Left ventricle myocardium inferior (tissue), 1 donor: ENCODE measurements at regions not wholly inside any gene's neighbourhood (a gene's known extent, or its start where the extent isn't known, plus 50 kb on each side); places are given as distances from the start of the nearest gene placed in this dataset.
"Not testable (repeated sequence)": the region's sequence is repeated elsewhere in the genome, so short reads cannot be mapped to it uniquely, and the experiment has no call there.

Experiments used
- DNase-seq: peaks from one replicate; pipeline ENCODE4 v3.0.0-alpha.2; 2020
- H3K27ac ChIP-seq: fragments of 200-600 bp; replicated peaks from 2 replicates; pipeline ENCODE4 v1.8.0; 2021
- H3K27me3 ChIP-seq: fragments of 200-600 bp; 2 replicates; pipeline ENCODE4 v1.8.0; 2021; ENCODE audit warnings: low read depth
- H3K36me3 ChIP-seq: fragments of 200-600 bp; 2 replicates; pipeline ENCODE4 v1.8.0; 2021
- H3K4me1 ChIP-seq: fragments of 200-600 bp; 2 replicates; pipeline ENCODE4 v1.8.0; 2021
- H3K4me3 ChIP-seq: fragments of 200-600 bp; 2 replicates; pipeline ENCODE4 v1.8.0; 2021; ENCODE audit warnings: mild to moderate bottlenecking, moderate library complexity
- H3K9me3 ChIP-seq: fragments of 200-600 bp; replicated peaks from 2 replicates; pipeline ENCODE4 v1.8.0; 2021
- intact Hi-C: fragments of 100-400 bp; cut with micrococcal nuclease; formaldehyde crosslinking; loops from one replicate; pipeline ENCODE4 v1.11.0; 2022
- TF ChIP-seq, protein P1 (sequence below): fragments of 200-600 bp; IDR thresholded peaks from 2 replicates; pipeline ENCODE4 v1.8.0; 2021; ENCODE audit warnings: antibody characterized with exemption, mild to moderate bottlenecking, borderline replicate concordance
- donor health status: DM: no; HTN: yes; CAD: no; lungs with severe emphysema.

DNA sequence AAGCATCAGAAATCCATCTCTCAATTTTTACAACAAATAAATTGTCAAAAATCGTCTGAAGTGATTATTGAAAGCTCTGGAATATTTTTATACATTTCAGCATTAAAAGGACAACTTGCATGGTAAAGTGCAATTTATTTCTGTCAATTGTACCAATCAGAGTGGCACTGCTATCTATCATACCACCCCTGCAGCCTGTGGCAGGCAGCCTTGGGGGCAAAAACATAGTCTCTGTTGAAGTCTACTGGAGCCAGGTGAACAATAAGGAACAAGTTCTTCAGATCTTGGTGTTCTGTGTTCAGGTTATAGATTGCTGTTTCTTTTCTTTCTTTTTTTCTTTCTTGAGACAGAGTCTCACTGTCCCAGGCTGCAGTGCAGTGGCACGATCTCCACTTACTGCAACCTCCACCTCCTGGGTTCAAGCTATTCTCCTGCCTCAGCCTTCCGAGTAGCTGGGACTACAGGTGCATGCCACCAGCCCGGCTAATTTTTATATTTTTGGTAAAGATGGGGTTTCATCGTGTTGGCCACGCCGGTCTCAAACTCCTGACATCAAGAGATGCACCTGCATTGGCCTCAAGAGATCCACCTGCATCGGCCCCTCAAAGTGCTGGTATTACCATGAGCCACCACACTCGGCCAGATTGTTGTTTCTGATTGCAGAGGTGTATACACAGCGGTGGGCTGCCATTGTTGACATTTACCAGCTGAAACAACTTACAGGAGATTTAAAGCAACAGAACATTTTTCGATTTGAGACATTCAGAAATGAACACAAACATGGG, 629.6 kb downstream of the SLC16A7 start:
- Histone ChIP-seq H3K27ac (no peak overlapping the region), H3K27me3 (no peaks in the 10 kb centered on the region), H3K36me3 (no peaks in the 10 kb centered on the region), H3K4me3 (no peak overlapping the region), H3K4me1 (no peaks in the 10 kb centered on the region), H3K9me3 (peaks cover 7% of the 10 kb centered on the region)
- intact Hi-C loops: no loop called here
- DNase-seq: no peak
- TF ChIP-seq, protein P1, sequence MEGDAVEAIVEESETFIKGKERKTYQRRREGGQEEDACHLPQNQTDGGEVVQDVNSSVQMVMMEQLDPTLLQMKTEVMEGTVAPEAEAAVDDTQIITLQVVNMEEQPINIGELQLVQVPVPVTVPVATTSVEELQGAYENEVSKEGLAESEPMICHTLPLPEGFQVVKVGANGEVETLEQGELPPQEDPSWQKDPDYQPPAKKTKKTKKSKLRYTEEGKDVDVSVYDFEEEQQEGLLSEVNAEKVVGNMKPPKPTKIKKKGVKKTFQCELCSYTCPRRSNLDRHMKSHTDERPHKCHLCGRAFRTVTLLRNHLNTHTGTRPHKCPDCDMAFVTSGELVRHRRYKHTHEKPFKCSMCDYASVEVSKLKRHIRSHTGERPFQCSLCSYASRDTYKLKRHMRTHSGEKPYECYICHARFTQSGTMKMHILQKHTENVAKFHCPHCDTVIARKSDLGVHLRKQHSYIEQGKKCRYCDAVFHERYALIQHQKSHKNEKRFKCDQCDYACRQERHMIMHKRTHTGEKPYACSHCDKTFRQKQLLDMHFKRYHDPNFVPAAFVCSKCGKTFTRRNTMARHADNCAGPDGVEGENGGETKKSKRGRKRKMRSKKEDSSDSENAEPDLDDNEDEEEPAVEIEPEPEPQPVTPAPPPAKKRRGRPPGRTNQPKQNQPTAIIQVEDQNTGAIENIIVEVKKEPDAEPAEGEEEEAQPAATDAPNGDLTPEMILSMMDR: no peak

DNA sequence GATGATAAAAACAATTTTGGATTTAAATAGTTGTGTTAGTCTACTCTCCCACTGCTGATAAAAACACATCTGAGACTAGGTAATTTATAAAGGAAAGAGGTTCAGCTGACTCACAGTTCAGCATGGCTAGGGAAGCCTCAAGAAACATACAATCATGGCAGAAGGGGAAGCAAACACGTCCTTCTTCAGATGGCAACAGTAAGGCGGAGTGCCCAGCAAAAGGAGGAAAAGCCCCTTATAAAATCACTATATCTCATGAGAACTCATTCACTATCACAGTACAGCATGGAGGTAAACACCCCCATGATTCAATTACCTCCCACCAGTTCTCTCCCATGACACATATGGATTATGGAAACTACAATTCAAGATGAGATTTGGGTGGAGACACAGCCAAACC, 632.1 kb downstream of the SLC16A7 start:
- DNase-seq: no peak
- intact Hi-C loops: no loop called here
- Histone ChIP-seq H3K4me3 (no peak overlapping the region), H3K4me1 (no peaks in the 10 kb centered on the region), H3K27me3 (no peaks in the 10 kb centered on the region), H3K36me3 (no peaks in the 10 kb centered on the region), H3K27ac (no peak overlapping the region), H3K9me3 (peaks cover 7% of the 10 kb centered on the region)
- TF ChIP-seq, protein P1: no peak

DNA sequence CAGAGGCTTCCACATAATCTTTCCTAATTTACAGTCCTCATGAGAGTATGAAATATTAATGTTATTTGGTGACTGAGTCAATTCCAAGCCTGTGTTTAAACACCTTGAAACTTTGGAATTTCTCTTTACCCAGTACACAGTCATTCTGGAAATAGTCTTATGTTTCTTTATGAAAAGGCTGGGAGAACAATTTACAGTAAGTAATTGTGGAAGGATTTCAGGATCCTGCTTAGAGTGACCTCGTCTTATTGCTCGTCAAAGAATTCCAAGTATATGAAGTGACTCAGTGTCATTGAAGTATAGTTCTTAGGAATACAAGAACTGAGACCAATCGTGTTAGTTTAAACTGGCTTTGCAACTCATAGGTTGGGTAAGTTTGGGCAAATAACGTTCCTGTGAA, 634.2 kb downstream of the SLC16A7 start:
- TF ChIP-seq, protein P1: no peak
- H3K4me3 ChIP-seq: no peak overlapping the region
- no peaks in the 10 kb centered on the region for H3K36me3 ChIP-seq
- no peaks in the 10 kb centered on the region for H3K4me1 ChIP-seq
- no peaks in the 10 kb centered on the region for H3K27me3 ChIP-seq
- DNase-seq: no peak
- H3K27ac ChIP-seq: no peak overlapping the region
- intact Hi-C loops: no loop called here
- peaks cover 7% of the 10 kb centered on the region for H3K9me3 ChIP-seq

DNA sequence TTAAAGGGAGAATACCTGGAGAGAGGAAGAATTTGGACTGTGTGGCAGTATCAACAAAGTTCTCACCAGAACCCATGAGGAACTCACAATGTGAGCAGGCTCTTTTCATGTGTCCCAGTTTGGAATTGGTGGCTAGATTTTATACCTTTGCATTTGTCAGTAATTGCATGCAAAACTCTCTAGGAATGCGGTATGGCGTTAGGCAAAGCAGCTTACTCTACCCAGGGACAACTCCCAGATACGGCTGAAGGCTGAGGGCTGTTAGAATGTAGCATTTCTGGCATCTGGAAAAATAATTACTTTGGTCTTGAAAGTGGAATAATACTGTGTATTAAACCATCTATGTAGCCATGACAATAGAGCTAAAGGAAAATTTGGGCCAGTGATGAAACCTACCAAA, 635.5 kb downstream of the SLC16A7 start:
- DNase-seq: no peak
- TF ChIP-seq, protein P1: no peak
- H3K27ac ChIP-seq: no peak overlapping the region
- H3K9me3 ChIP-seq: peaks cover 6% of the 10 kb centered on the region
- H3K27me3 ChIP-seq: no peaks in the 10 kb centered on the region
- no peak overlapping the region for H3K4me3 ChIP-seq
- no peaks in the 10 kb centered on the region for H3K36me3 ChIP-seq
- intact Hi-C loops: no loop called here
- H3K4me1 ChIP-seq: no peaks in the 10 kb centered on the region

DNA sequence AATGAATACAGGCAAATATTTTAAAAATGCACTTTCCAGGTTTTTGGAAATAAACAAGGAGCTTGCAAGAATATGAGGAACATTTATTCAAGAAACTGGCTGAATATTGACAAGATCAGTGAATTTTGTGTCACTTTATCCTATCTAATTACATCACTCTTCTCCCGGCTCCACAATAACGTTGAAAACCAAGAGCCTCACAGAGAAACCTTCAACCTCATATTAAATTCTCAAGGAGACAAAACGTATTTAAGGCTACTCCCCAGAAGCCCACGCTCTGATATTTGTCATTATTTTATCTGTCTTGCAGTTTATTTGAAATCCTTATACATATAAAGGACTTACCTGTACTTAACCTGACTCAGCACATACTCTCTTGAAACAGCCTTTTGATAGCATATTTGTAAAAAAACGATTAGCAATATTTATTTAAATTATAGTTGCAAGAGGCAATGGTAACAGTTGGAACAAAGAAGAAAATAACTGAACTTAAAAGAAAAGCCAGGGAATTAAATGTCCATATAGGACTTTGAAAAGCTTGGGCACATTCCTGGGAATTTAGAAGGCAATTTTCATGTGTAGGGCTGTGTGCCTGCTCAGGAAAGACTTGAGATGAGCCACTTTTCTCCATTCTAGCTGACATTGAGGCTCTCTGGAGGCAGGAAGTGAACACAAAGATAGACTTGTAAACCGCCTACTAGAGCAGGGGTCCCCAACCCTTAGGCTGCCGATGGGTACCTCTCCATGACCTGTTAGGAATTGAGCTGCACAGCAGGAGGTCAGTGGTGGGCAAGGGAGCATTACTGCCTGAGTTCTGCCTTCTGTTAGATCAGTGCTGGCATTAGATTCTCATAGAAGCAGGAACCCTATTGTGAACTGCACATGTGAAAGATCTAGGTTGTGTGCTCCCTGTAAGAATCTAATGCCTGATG, 636.4 kb downstream of the SLC16A7 start:
- intact Hi-C loops: no loop called here
- Histone ChIP-seq H3K27me3 (no peaks in the 10 kb centered on the region), H3K36me3 (no peaks in the 10 kb centered on the region), H3K27ac (no peak overlapping the region), H3K9me3 (no peaks in the 10 kb centered on the region), H3K4me1 (no peaks in the 10 kb centered on the region), H3K4me3 (no peak overlapping the region)
- TF ChIP-seq, protein P1: no peak
- no peak for DNase-seq

DNA sequence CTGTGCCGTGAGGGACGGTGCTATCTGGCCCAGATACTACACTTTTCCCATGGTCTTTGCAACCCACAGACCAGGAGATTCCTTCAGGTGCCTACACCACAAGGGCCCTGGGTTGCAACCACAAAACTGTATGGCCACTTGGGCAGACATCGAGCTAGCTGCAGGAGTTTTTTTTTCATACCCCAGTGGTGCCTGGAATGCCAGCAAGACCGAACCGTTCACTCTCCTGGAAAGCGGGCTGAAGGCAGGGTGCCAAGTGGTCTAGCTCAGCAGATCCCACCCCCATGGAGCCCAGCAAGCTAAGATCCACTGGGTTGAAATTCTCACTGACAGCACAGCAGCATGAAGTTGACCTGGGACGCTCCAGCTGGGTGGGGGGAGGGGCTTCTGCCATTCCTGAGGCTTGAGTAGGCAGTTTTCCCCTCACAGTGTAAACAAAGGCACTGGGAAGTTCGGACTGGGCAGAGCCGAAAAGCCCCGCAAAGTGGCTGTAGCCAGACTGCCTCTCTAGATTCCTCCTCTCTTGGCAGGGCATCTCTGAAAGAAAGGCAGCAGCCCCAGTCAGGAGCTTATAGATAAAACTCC, 638.9 kb downstream of the SLC16A7 start:
- intact Hi-C loops, H3K9me3 ChIP-seq, H3K36me3 ChIP-seq, H3K4me3 ChIP-seq, H3K27ac ChIP-seq, H3K27me3 ChIP-seq, DNase-seq, H3K4me1 ChIP-seq: not testable (repeated sequence)
